IPS DF 4.7 (cell line): ENCODE measurements at regions not wholly inside any gene's neighbourhood (a gene's known extent, or its start where the extent isn't known, plus 50 kb on each side); places are given as distances from the start of the nearest gene placed in this dataset.
"Not testable (repeated sequence)": the region's sequence is repeated elsewhere in the genome, so short reads cannot be mapped to it uniquely, and the experiment has no call there.

Source experiments
- DNase-seq: peaks from one replicate; pipeline ENCODE4 v3.0.0-alpha.2; 2013; ENCODE audit warnings: low spot score; ENCODE audit errors: extremely low read depth

DNA sequence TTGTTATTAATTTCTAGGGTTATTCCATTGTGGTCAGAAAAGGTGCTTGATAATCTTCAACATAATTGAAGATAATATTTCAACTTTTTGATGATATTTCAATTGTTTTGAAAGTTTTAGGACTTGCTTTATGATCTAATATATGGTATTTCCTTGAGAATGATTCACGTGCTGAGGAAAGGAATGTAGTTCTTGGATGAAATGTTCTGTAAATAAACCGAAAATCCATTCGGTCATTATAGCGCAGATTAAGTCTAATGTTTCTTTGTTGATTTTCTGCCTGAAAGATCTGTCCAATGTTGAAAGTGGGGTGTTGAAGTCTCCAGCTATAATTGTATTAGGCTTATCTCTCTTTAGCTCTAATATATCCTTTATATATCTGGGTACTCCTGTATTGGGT, 617.5 kb upstream of the NECTIN3 start:
- no peak for DNase-seq

DNA sequence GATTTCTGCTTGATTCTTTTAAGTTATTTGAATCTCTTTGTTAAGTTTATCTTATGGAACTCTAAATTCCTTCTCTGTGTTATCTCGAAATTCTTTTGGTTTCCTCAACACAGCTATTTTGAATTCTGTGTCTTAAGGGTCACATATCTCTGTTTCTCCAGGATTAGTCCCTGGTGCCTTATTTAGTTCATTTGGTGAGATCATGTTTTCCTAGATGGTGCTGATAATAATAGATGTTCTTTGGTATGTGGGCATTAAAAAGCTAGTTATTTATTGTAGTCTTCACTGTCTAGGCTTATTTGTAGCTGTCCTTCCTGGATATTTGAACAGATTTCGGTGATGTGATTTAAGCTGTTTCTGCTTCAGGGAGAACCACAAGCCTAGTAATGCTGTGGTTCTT, 615.6 kb upstream of the NECTIN3 start:
- DNase-seq: no peak

DNA sequence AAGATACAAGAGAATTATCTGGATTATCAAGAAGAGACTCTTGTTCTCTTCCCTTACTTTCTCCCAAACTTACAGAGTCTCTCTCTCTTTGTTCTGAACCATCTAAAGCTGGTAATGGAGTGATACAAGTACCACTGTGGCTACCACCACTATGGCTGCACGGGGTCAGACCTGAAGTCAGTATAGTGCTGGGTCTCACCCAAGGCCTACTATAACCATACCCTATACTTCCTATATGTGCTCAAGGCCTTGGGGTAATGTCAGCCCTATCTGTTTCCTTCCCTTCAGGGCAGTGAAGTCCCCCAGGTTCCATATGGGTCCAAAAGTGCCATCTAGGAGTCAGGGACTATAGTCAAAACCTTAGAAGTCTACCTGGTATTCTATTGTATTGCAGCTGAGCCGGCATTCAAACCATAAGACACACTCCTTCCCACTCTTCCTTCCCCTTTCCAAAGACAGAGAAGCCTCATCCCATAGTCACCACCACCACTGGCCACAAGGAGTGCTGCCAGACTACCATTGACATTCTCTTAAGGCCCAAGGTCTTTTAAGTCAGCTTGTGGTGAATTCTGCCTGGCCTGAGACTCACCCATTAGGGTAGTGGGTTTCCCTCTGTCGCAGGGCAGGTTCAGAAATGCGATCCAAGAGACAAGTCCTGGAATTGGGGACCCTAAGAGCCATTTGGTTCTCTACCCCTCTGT, 615.0 kb upstream of the NECTIN3 start:
- DNase-seq: no peak

DNA sequence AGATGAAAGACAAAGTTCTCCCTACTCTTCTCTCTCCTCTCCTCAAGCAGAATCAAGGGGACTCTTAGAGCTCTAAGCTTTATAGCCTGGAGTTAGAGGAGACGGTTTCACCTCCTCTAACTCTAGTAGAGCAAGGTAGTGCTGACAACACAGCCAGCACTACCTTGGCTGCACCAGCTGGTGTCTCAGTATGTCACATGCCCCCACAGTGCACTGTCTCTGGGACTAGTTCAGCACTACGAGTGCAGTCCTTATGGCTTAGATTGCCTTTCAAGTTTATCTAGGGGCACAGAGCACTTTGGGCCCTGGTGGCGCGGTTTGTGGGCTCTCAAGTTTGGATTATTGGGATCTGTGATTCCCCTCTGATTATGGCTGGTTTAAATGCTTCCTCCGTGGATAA, 614.1 kb upstream of the NECTIN3 start:
- no peak for DNase-seq

DNA sequence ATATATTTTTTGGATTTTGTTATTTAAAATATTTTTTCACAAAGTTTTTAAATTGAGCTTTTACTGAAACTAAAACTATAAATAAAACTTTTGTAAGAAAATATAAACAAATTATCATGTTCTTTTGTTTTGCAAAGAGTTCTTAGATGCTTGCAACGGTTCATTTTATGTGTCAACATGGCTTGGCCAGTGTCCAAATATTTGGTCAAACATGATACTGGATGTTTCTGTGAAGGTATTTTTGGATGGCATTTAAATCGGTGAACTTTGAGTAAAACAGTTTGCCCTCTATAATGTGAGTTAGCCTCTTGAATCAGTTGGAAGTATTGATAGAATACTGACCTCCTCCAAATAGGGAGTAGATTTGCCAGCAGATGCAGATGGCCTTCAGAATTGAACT, 612.6 kb upstream of the NECTIN3 start:
- DNase-seq: no peak

DNA sequence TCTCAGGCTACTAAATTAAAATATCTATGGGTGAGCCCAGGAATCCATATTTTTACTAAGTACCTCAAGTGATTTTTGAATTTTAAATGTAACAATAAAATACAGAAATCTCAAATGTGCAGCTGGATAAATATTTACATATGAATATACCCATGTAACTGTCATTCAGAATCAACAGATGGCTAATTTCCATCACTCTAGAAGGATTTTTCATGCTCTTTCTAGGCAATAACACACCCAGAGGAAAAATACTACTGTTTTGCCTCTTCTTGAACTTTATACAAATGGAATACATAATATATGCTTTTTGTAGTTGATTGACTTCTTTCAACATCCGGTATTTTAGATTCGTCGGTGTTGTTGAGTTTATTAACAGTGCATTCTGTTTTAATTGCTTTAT, 601.3 kb upstream of the NECTIN3 start:
- no peak for DNase-seq

DNA sequence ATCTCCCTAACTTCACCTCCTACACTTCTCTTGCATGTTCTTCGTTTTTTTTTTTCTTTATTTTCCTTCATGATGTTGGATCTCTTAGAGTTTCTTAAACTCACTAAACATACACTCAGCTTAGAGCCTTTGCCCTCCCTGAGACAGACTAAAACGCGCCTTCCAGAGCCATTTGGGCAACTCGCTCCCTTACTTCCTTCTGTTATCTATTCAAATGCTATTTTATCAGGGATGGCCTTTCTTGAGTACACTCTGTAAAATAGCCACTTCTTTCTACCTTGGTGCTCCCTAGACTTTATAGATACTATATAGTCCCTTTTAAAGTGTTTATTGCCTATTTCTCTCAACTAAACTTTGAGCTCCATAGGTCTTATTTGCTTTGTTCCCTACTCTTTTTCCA, 598.2 kb upstream of the NECTIN3 start:
- DNase-seq: no peak

DNA sequence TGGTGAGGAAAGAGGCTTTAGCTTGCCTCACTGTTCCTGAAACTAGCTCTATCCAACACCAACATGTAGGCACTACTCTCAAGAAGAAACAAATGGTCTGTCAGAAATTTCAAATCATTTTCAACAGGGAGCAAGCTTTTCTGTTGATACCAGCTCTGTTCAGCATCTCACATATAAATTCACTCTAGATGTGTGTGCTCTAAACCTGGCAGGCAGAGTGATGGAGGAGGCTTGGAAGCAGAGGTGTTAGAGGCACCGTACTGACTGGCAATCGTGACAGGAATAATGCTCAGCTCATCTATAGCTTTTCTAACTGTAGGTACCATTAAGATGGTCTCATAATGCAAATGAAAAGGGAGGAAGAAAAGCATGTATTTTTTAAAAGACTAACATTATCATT, 597.2 kb upstream of the NECTIN3 start:
- no peak for DNase-seq

DNA sequence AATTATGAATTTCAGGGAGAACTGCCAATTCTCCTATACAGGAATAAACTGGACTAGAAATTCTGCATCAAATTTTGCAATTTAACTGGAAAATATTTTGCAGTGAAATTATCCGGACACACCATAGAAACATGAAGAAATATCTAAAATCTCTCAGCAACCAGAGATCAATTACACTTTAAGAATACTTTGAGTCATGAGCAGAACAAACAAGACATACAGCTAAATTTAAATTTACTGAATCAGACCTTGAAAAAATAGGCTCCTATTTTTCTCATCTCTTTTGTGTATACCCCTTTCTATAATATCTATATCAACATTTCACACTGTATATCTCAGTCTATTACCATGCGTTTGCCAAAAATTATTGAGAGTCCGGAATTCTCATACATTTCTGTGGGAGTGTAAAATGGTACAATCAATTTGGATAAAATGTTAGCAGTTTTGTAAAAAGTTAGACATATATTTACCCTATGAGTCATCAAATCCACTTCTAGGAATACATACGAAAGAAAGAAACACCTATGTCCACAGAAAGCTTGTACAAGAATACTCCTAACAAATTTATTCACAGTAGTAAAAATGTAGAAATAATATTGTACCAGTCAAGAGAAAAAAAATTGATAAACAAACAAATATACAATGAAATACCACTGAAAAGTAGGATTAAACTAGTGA, 593.1 kb upstream of the NECTIN3 start:
- no peak for DNase-seq

DNA sequence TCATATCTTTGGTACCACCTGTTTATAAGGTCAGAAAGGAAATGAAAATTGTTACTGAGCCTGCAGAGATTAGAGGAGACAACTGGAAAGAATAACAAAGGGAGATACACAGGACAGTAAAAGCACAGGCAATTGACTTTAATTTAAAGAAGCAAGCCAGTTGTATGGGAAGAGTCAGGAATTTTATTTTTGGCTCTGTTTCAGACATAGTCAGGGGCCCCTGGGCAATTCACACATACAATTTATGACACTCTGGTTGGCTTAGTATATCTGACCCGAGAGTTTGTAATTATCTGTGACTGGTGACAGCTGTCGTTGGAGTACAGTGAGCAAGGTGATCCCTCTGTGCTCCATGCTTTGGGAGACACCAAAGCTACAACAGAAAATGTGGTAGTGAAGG, 591.9 kb upstream of the NECTIN3 start:
- DNase-seq: no peak

DNA sequence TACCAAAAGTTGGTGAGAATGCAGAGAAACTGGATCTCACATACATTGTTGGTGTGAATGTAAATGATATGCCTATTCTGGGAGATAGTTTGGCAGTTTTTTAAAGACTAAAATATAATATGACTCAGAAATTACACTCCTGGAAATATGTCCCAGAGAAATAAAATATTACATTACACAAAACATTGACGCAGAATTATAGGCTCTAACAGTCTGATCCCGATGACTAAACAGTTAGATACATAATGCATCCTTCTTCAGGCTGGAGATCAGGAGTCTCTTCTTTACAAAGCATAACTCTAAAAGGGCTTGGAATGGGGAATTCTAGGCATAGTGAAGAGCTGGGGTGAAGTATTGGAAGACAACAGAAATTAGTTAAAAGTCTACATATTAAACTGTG, 586.2 kb upstream of the NECTIN3 start:
- no peak for DNase-seq

DNA sequence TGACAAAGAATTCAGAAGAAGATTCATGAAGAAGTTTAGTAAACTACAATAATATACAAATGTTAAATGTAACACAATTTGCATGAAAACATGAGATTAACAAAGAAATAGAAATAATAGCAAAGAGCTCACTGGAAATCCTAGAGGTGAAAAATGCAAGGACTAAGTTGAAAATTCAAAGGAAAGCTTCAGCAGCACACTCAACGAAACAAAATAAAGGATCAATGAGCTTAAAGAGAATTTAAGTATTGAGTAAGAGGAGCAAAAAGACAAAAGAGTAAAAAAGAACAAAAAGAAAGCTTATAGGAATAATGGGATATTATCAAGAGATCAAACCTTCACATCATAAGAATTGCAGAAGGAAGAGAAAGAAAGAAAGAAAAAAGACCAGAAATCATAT, 583.8 kb upstream of the NECTIN3 start:
- no peak for DNase-seq

DNA sequence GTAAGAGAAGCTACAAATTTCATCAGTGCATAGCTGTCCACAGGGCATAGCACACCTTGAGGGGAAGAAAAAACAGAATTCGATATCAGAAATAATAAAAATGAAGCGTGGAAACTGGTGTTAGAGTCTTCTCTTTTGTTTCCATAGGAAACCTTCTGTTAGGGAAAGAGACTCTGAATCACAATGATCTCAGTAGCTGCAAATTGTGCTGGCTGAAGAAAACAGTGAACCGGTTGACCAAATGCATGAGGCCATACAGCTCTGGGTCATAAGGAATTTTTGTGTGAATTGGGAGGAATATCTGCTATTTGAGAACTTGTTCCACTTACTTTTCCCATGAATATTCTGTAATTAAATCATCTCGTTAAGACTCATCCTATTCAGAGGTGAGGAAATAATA, 580.2 kb upstream of the NECTIN3 start:
- no peak for DNase-seq

DNA sequence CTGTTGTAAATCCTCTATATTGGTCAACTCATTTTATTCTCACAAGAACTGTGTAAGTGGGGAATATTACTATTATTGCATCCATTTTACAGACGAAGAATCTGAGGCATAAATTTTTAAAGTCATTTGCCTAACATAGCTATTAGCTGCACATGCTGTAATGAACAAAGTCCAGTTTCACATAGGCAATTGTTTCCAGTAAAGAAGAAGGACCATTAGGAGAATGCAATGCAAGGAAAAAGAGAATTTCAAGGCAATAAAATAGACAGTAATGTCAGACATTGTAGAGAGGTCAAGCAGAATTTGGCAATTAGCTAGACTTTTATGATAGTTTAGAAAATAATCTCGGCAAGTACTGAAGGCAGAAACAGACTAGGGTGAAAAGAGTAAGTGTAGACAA, 578.7 kb upstream of the NECTIN3 start:
- no peak for DNase-seq

DNA sequence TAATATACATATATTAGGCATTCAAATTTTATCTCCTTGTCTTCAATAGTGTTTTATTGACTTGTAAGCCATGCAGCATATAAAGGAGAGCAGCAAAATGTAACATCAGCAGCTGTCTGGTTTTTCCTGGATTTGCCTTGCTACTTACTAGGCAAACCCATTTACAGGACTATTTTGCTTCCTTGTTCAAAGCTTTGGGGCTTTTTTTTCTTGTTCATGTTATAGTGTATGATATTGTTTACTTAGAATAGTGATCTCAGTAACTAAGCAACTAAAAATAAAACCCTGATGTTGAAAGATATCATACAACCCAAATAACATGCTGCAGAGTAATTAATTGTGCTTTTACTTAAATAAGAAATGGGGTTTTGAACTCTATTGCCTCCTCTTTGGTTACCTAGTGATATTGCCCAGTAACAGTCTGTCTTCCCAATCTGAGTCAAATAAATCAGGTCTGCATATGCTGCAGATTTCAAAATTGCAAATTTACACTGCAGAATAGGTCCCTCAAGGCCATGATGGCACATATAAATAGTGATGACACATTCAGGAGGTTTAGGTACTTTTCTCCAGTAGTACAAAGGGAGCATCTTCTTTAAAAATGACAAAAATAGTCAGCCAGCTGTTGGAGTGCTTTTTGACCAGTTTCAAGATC, 578.1 kb upstream of the NECTIN3 start:
- DNase-seq: no peak

DNA sequence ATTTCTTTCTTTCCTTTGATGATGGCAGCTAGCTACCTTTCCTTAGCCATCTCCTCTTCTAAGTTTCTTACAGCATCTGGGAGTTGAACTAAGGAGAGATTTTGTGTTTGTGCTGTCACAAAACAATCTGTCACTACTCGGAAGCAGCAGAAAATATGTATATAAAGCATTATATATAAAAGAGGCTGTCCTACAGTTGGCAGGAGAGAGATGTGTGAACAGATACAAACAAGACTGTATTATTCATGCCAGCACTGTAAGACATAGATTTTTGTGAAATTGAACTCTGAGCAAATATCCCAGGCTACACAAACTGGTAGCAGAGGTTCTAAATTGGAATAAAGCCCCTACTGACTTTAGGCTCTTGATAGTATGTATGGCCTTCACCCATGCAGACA, 577.5 kb upstream of the NECTIN3 start:
- no peak for DNase-seq

DNA sequence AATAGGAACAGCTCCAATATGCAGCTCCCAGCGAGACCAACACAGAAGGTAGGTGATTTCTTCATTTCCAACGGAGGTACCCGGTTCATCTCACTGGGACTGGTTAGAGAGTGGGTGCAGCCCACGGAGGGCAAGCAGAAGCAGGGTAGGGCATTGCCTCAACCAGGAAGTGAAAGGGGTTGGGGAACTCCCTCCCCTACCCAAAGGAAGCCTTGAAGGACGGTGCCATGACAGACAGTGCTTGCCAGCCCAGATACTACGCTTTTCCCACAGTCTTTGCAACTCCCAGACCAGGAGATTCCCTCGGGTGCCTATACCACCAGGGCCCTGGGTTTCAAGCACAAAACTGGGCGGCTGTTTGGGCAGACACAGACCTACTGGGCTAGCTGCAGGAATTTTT, 576.9 kb upstream of the NECTIN3 start:
- no peak for DNase-seq

DNA sequence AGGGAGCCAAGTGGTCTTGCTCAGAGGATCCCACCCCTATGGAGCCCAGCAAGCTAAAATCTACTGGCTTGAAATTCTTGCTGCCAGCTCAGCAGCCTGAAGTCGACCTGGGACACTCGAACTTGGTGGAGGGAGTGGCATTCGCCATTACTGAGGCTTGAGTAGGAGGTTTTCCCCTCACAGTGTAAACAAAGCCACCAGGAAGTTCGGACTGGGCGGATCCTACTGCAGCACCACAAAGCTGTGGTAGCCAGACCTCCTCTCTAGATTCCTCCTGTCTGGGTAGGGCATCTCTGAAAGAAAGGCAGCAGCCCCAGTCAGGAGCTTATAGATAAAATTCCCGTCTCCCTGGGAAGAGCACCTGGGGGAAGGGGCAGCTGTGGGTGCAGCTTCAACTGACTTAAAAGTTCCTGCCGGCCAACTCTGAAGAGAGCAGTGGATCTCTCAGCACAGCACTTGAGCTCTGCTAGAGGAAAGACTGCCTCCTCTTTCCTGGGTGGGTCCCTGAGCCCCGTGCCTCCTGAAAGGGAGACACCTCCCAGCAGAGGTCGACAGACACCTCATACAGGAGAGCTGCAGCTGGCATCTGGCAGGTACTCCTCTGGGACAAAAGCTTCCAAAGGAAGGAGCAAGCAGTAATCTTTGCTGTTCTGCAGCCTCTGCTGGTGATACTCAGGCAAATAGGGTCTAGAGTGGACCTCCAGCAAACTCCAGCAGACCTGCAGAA, 576.3 kb upstream of the NECTIN3 start:
- DNase-seq: no peak

DNA sequence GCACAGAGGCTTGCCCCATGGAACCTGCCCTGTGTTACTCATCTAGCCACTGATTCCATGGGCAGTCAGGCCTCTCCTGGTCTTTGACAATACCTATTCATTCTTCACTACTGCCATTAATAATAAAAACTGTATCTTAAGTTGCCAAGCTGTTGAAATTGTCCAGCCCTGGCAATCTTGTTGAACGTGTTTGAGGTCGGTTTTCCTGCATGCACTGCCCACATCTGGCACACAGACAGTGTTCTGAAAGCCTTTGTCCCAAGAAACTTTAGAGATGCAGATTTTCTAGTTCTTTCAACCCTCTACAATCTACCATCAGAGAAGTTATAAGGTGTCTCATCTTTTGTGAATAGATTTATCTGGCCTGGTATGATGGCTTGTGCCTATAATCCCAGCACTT, 567.2 kb upstream of the NECTIN3 start:
- DNase-seq: no peak

DNA sequence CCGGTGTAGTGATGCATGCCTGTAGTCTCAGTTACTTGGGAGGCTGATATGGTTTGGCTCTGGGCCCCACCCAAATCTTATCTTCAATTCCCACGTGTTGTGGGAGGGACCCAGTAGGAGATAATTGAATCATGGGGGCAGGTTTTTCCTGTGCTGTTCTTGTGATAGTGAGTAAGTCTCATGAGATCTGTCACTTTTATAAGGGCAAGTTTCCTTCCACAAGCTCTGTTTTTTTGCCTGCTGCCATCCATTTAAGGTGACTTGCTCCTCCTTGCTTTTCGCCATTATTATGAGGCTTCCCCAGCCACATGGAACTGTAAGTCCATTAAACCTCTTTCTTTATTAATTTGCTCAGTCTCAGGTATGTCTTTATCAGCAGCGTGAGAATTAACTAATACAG, 566.7 kb upstream of the NECTIN3 start:
- DNase-seq: no peak

DNA sequence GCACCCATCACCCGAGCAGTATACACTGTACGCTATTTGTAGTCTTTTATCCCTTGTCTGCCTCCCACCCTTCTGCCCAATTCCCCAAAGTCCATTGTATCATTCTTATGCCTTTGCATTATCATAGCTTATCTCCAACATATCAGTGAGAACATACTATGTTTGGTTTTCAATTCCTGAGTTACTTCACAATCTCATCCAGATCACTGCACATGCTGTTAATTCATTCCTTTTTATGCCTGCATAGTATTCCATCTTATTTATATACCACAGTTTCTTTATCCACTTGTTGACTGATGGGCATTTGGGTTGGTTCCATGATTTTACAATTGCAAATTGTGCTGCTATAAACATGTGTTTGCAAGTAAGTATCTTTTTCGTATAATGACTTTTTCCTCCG, 564.7 kb upstream of the NECTIN3 start:
- DNase-seq: no peak

DNA sequence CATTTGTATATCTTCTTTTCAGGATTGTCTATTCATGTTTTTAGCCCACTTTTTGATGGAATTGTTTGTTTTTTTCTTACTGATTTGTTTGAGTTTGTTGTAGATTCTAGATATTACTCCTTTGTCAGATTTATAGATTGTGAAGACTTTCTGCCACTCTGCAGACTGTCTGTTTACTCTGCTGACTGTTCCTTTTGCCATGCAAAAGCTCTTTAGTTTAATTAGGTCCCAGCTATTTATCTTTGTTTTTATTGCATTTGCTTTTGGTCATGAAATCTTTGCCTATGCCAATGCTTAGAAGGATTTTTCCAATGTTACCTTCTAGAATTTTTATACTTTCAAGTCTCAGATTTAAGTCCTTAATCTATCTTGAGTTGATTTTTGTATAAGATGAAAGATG, 564.0 kb upstream of the NECTIN3 start:
- DNase-seq: not testable (repeated sequence)
